Right renal pelvis (tissue), 4 donors: ENCODE measurements at regions not wholly inside any gene's neighbourhood (a gene's known extent, or its start where the extent isn't known, plus 50 kb on each side); places are given as distances from the start of the nearest gene placed in this dataset.

Source experiments
- DNase-seq, 4 donors: peaks; one replicate each; pipeline ENCODE4 v3.0.0-alpha.2; 2013; ENCODE audit warnings: low read depth in 4 of 4, low spot score in 3 of 4, missing footprints in 1 of 4

GRCh38 chr9:10961883-10962282 lies 349.1 kb upstream of the PTPRD start:
- no peak for DNase-seq

- no peak for DNase-seq
These were observed 370.4 kb upstream of the PTPRD start for GRCh38 chr9:10983251-10983650.

GRCh38 chr9:10999646-11000045 lies 386.8 kb upstream of the PTPRD start:
- DNase-seq = no peak

- DNase-seq = no peak
These were observed 388.7 kb upstream of the PTPRD start for GRCh38 chr9:11001546-11001945.

- DNase-seq = no peak
These were observed 389.9 kb upstream of the PTPRD start for GRCh38 chr9:11002705-11003104.

DNA sequence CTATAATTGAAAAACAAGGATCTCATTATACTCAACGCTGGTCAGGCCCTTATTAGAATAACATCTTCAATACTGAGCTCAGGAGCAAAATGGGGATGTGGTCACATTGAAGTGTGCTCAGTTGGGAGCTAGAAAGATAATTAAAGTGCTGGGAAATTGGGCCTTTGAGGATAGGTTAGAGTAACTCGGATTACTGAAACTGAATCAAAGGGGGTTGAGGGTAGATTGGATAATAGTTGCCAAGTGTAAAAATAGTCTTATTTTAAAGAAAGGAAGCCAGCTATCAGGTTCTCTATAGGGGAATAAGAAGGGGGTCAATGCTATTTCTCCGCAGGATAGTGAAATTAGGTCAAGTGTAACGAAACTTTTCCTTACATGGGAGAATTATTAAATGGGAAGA lies 391.0 kb upstream of the PTPRD start:
- DNase-seq = no peak

GRCh38 chr9:11011696-11012095 lies 398.9 kb upstream of the PTPRD start:
- no peak for DNase-seq

DNA sequence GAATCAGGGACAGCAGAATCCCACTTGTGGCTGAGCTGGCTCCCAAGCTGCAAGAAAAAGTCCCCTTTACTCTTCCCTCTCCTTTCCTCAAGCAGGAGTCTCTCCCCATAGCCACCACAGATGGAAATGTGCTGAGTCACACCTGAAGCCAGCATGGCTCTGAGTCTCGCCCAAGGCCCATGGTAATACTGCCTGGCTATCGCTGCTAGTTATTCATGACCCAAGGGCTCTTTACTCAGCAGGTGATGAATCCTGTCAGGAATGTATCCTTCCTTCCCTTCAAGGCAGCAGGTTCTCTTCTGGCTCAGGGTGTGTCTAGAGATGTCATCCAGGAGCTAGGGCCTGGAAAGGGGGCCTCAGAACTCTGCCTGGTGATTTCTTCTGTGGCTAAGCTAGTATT lies 403.3 kb upstream of the PTPRD start:
- DNase-seq = no peak

- DNase-seq = no peak
These were observed 410.4 kb upstream of the PTPRD start for GRCh38 chr9:11023201-11023600.

DNA sequence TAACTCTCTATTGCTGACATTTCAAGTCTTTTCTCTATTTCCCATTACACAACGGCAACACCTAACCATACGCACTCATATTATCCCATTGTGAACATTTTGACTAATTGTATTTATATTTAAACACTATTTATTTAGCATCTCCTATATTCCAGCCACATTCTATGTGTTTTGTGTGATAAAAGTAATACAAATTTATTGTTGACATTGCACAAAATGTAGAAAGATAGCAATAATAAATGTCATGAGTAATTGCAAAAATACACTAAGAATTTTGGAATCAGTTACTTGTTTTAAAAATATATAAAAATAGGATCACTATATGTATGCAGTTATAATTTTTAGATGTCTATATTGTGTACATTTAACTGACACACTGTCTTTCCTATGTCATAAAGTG lies 413.0 kb upstream of the PTPRD start:
- no peak for DNase-seq

- no peak for DNase-seq
These were observed 425.6 kb upstream of the PTPRD start for GRCh38 chr9:11038366-11038765.

DNA sequence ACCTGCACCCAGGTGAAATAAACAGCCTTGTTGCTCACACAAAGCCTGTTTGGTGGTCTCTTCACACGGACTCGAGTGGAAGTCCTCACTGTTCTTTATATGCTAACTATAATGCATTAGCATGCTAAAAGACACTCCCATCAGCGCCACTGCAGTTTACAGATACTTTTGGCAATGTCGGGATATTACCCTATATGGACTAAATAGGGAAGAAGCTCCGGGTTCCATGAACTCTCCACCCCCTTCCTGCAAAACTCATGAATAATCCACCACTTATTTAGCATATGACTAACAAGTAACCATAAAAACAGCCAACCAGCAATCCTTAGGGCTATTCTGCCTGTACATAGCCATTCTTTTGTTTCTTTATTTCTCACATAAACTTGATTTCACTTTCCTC lies 426.2 kb upstream of the PTPRD start:
- DNase-seq = no peak

GRCh38 chr9:11045589-11045988 lies 432.8 kb upstream of the PTPRD start:
- no peak for DNase-seq

- DNase-seq = no peak
These were observed 450.5 kb upstream of the PTPRD start for GRCh38 chr9:11063263-11063662.

GRCh38 chr9:11064909-11065308 lies 452.1 kb upstream of the PTPRD start:
- no peak for DNase-seq

DNA sequence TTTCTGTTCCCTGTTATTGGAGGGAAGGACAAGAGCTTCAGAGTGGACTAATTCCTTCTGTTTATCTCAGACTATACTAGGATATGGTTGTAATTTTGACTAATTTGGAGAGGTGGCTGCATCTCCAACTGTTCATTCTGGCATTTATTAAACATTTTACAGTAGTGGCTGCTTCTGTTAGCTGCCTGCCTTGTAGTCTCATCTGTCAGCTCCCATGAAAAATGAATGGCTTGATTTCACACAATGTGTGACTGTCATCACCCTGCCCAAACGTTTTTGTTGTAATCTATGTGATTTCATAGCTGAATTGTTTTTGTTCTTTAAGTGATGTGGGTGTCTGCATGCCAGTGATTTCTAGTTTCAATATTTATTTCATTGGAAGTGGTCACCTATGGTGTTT lies 459.4 kb upstream of the PTPRD start:
- no peak for DNase-seq

GRCh38 chr9:11086561-11086960 lies 473.8 kb upstream of the PTPRD start:
- DNase-seq = no peak

- no peak for DNase-seq
These were observed 476.1 kb upstream of the PTPRD start for GRCh38 chr9:11088821-11089374.

DNA sequence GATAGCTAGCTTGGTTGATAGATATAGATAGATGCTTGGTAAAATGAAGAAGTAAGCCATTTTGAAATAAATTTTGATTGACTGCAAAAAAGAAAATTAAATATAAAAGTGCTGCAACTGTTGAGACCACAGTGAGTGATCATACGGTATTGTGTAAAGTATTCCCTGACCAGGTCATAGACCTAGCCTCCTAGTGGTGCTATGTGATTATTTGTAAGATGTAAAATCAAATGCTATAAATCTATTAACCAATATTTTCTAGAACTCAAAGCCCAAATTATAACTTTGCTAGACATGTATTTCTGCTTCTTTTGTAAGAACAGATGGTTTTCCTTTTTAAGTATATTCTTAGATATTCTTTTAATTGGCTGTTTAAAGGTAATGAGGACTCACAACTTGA lies 480.2 kb upstream of the PTPRD start:
- no peak for DNase-seq

GRCh38 chr9:11097020-11097419 lies 484.2 kb upstream of the PTPRD start:
- DNase-seq = no peak

DNA sequence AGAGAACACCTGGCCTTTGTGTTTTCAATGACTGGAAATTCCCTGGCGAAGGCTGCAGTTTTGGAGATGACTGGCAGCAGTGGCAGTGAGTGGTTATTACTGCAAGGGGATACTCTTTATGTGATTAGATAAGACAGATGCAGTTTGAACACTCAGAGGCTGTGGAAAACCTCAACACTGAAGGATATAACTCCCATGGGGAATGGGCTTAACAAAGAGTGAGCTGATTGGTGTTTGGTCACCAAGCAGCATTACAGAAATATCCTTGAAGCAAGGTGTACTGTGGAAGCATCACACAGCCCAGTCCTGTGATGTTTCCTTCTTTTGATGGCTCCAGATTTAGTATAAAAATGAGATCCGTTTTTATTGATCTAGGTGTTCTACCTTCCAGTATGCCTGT lies 490.7 kb upstream of the PTPRD start:
- DNase-seq = no peak

GRCh38 chr9:11107196-11107595 lies 494.4 kb upstream of the PTPRD start:
- no peak for DNase-seq

GRCh38 chr9:11128156-11128555 lies 515.4 kb upstream of the PTPRD start:
- DNase-seq = no peak
